Activated CD4-positive, alpha-beta memory T cell treated with anti-CD3 and anti-CD28 coated beads, Interleukin-2, amount 10 ng/mL, durations not matched to agents 7 days and 5 days (primary cell): ENCODE measurements at regions not wholly inside any gene's neighbourhood (a gene's known extent, or its start where the extent isn't known, plus 50 kb on each side); places are given as distances from the start of the nearest gene placed in this dataset.
"Not testable (repeated sequence)": the region's sequence is repeated elsewhere in the genome, so short reads cannot be mapped to it uniquely, and the experiment has no call there.

Experiments
- CTCF ChIA-PET: fragments of 350-600 bp; sonication (Branson Sonifier 250); formaldehyde crosslinking; loops from one replicate; lab custom pipeline; 2021; ENCODE audit warnings: antibody characterized with exemption, inconsistent platforms; lab: Charles Lee
- POLR2A ChIA-PET: fragments of 350-600 bp; sonication (Branson Sonifier 250); formaldehyde crosslinking; loops from one replicate; lab custom pipeline; 2021; ENCODE audit warnings: antibody characterized with exemption; lab: Charles Lee
- DNase-seq: peaks from one replicate; pipeline ENCODE4 v3.0.0-alpha.2; 2020
- H3K27ac Mint-ChIP-seq: one replicate; pipeline ENCODE4 v1.8.0; 2021; ENCODE audit warnings: mild to moderate bottlenecking, mixed read lengths
- H3K27me3 Mint-ChIP-seq: one replicate; pipeline ENCODE4 v1.8.0; 2021; ENCODE audit warnings: mixed read lengths
- H3K36me3 Mint-ChIP-seq: one replicate; pipeline ENCODE4 v1.8.0; 2021; ENCODE audit warnings: low read depth, mixed read lengths
- H3K4me1 Mint-ChIP-seq: one replicate; pipeline ENCODE4 v1.8.0; 2021; ENCODE audit warnings: mixed read lengths
- H3K4me3 Mint-ChIP-seq: one replicate; pipeline ENCODE4 v1.8.0; 2021; ENCODE audit warnings: mild to moderate bottlenecking, mixed read lengths
- H3K9me3 Mint-ChIP-seq: one replicate; pipeline ENCODE4 v1.8.0; 2021; ENCODE audit warnings: mixed read lengths

- ChIA-PET CTCF (no interaction called here), POLR2A (no interaction called here)
- H3K27ac Mint-ChIP-seq, result no peak overlapping the region
- H3K9me3 Mint-ChIP-seq, result peaks cover 2% of the 10 kb centered on the region
- no peaks in the 10 kb centered on the region for H3K4me1 Mint-ChIP-seq
- no peak for DNase-seq
- no peaks in the 10 kb centered on the region for H3K27me3 Mint-ChIP-seq
- H3K36me3 Mint-ChIP-seq, result no peaks in the 10 kb centered on the region
- no peak overlapping the region for H3K4me3 Mint-ChIP-seq
Observed at GRCh38 chr17:63019138-63019873, 53.3 kb downstream of the TANC2 start.

GRCh38 chr17:63022567-63022966 is 56.5 kb downstream of the TANC2 start:
- Mint-ChIP-seq H3K4me3 (no peak overlapping the region), H3K27ac (no peak overlapping the region), H3K27me3 (no peaks in the 10 kb centered on the region), H3K4me1 (no peaks in the 10 kb centered on the region), H3K9me3 (no peaks in the 10 kb centered on the region), H3K36me3 (no peaks in the 10 kb centered on the region)
- ChIA-PET POLR2A (no interaction called here), CTCF (no interaction called here)
- DNase-seq, result no peak

- Mint-ChIP-seq H3K36me3 (no peaks in the 10 kb centered on the region), H3K4me1 (no peaks in the 10 kb centered on the region), H3K27ac (no peak overlapping the region), H3K9me3 (no peaks in the 10 kb centered on the region), H3K4me3 (no peak overlapping the region), H3K27me3 (no peaks in the 10 kb centered on the region)
- POLR2A ChIA-PET, result no interaction called here
- CTCF ChIA-PET, result no interaction called here
- DNase-seq, result no peak
Observed at GRCh38 chr17:63023049-63023448, 57.0 kb downstream of the TANC2 start.

GRCh38 chr17:63024201-63024600 is 58.2 kb downstream of the TANC2 start:
- Mint-ChIP-seq H3K36me3 (no peaks in the 10 kb centered on the region), H3K27me3 (no peaks in the 10 kb centered on the region), H3K4me3 (no peak overlapping the region), H3K4me1 (no peaks in the 10 kb centered on the region), H3K27ac (no peak overlapping the region), H3K9me3 (no peaks in the 10 kb centered on the region)
- no peak for DNase-seq
- ChIA-PET POLR2A (no interaction called here), CTCF (no interaction called here)

GRCh38 chr17:63024716-63025115 is 58.7 kb downstream of the TANC2 start:
- no peaks in the 10 kb centered on the region for H3K36me3 Mint-ChIP-seq
- no peak overlapping the region for H3K4me3 Mint-ChIP-seq
- ChIA-PET CTCF (no interaction called here), POLR2A (no interaction called here)
- no peak for DNase-seq
- H3K9me3 Mint-ChIP-seq, result no peaks in the 10 kb centered on the region
- no peaks in the 10 kb centered on the region for H3K4me1 Mint-ChIP-seq
- H3K27me3 Mint-ChIP-seq, result no peaks in the 10 kb centered on the region
- H3K27ac Mint-ChIP-seq, result no peak overlapping the region

- POLR2A ChIA-PET, H3K9me3 Mint-ChIP-seq, H3K27ac Mint-ChIP-seq, H3K36me3 Mint-ChIP-seq, H3K27me3 Mint-ChIP-seq, H3K4me1 Mint-ChIP-seq, DNase-seq, H3K4me3 Mint-ChIP-seq, CTCF ChIA-PET: not testable (repeated sequence)
Observed at GRCh38 chr17:63025637-63026036, 59.6 kb downstream of the TANC2 start.

GRCh38 chr17:63029541-63029940 is 63.5 kb downstream of the TANC2 start:
- no peak overlapping the region for H3K27ac Mint-ChIP-seq
- H3K4me1 Mint-ChIP-seq, result no peaks in the 10 kb centered on the region
- H3K9me3 Mint-ChIP-seq, result no peaks in the 10 kb centered on the region
- POLR2A ChIA-PET, result no interaction called here
- H3K36me3 Mint-ChIP-seq, result no peaks in the 10 kb centered on the region
- CTCF ChIA-PET, result no interaction called here
- no peak overlapping the region for H3K4me3 Mint-ChIP-seq
- no peak for DNase-seq
- no peaks in the 10 kb centered on the region for H3K27me3 Mint-ChIP-seq

GRCh38 chr17:63032142-63032541 is 66.1 kb downstream of the TANC2 start:
- CTCF ChIA-PET, result no interaction called here
- Mint-ChIP-seq H3K36me3 (no peaks in the 10 kb centered on the region), H3K27me3 (no peaks in the 10 kb centered on the region), H3K4me1 (no peaks in the 10 kb centered on the region), H3K9me3 (no peaks in the 10 kb centered on the region), H3K4me3 (no peak overlapping the region), H3K27ac (no peak overlapping the region)
- POLR2A ChIA-PET, result no interaction called here
- no peak for DNase-seq

GRCh38 chr17:63033142-63033541 is 67.1 kb downstream of the TANC2 start:
- Mint-ChIP-seq H3K9me3 (no peaks in the 10 kb centered on the region), H3K27me3 (no peaks in the 10 kb centered on the region), H3K27ac (no peak overlapping the region), H3K4me1 (no peaks in the 10 kb centered on the region), H3K4me3 (no peak overlapping the region), H3K36me3 (no peaks in the 10 kb centered on the region)
- CTCF ChIA-PET, result no interaction called here
- DNase-seq, result no peak
- POLR2A ChIA-PET, result no interaction called here

- Mint-ChIP-seq H3K36me3 (no peaks in the 10 kb centered on the region), H3K27me3 (no peaks in the 10 kb centered on the region), H3K9me3 (no peaks in the 10 kb centered on the region), H3K27ac (no peak overlapping the region), H3K4me3 (no peak overlapping the region), H3K4me1 (peaks cover 4% of the 10 kb centered on the region)
- CTCF ChIA-PET, result no interaction called here
- DNase-seq, result no peak
- POLR2A ChIA-PET, result no interaction called here
Observed at GRCh38 chr17:63035271-63035670, 69.2 kb downstream of the TANC2 start.

- Mint-ChIP-seq H3K4me1 (peaks cover 4% of the 10 kb centered on the region), H3K27me3 (no peaks in the 10 kb centered on the region), H3K9me3 (no peaks in the 10 kb centered on the region), H3K4me3 (no peak overlapping the region), H3K27ac (no peak overlapping the region), H3K36me3 (no peaks in the 10 kb centered on the region)
- no peak for DNase-seq
- ChIA-PET CTCF (no interaction called here), POLR2A (no interaction called here)
Observed at GRCh38 chr17:63035695-63036094, 69.7 kb downstream of the TANC2 start.

GRCh38 chr17:63039342-63039741 is 73.3 kb downstream of the TANC2 start:
- POLR2A ChIA-PET, result no interaction called here
- Mint-ChIP-seq H3K4me1 (peaks cover 4% of the 10 kb centered on the region), H3K36me3 (no peaks in the 10 kb centered on the region), H3K9me3 (no peaks in the 10 kb centered on the region), H3K4me3 (no peak overlapping the region), H3K27ac (no peak overlapping the region), H3K27me3 (no peaks in the 10 kb centered on the region)
- CTCF ChIA-PET, result no interaction called here
- DNase-seq, result no peak

- no peak for DNase-seq
- Mint-ChIP-seq H3K4me3 (no peak overlapping the region), H3K9me3 (no peaks in the 10 kb centered on the region), H3K36me3 (no peaks in the 10 kb centered on the region), H3K27me3 (no peaks in the 10 kb centered on the region), H3K27ac (no peak overlapping the region), H3K4me1 (peaks cover 4% of the 10 kb centered on the region)
- CTCF ChIA-PET, result no interaction called here
- POLR2A ChIA-PET, result no interaction called here
Observed at GRCh38 chr17:63039899-63040602, 74.0 kb downstream of the TANC2 start.

GRCh38 chr17:63040816-63041215 is 74.8 kb downstream of the TANC2 start:
- CTCF ChIA-PET, result interaction anchor here (0.6 kb wide), 1 partner anchor 320 kb away, joined by 3 read pairs; no protein-coding TSS in a partner anchor
- POLR2A ChIA-PET, result no interaction called here

More at GRCh38 chr17:63040816-63041215, 74.8 kb downstream of the TANC2 start:
- Mint-ChIP-seq H3K4me1 (peaks cover 4% of the 10 kb centered on the region), H3K27ac (no peak overlapping the region), H3K4me3 (no peak overlapping the region), H3K27me3 (no peaks in the 10 kb centered on the region), H3K36me3 (no peaks in the 10 kb centered on the region), H3K9me3 (no peaks in the 10 kb centered on the region)
- no peak for DNase-seq
